Stimulated activated CD4-positive, alpha-beta T cell treated with anti-CD3 and anti-CD28 coated beads, Interleukin-2, amount 100 ng/mL, for 24 hours (primary cell): ENCODE measurements at regions not wholly inside any gene's neighbourhood (a gene's known extent, or its start where the extent isn't known, plus 50 kb on each side); places are given as distances from the start of the nearest gene placed in this dataset.

Experiments used
- DNase-seq, 2 donors: peaks; one replicate each; pipeline ENCODE4 v3.0.0-alpha.2; 2020

DNA sequence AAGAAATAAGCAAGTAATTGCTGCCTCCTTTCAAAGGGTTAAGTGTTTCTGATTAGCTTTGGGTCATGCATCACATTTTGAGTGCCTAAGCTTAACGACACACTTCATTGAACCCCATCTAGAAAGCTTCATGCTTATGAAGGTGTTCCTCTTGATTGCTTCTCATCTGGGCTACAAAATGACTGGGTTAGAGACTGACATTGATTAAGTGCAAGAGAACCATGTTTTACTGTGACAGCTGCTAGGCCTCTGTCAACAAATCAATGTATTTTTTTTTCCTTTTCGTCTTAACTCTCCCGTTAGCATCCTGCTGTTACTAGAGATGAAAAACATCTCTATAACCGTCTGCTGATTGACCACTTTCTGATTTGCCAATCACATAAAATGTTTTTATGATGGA is 725.0 kb downstream of the TLE1 start:
- DNase-seq: no peak

DNA sequence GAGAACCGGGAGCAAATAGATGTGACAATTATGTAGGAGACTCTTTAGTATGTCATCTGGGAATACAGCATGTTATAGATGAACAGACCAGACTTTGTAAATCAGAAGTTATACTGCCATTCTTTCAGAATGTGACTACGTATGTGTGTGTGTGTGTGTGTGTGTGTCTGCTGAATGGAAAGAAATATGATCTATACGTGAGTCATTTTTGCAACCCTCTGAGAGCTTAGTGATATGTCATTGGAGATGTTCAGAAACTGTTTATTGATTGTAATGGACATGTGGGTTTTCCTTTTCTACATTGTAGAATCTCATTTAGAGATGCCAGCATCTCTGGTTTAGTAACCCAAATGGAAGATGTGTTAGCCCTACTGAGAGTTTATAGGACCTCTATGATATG is 731.5 kb downstream of the TLE1 start:
- no peak for DNase-seq

DNA sequence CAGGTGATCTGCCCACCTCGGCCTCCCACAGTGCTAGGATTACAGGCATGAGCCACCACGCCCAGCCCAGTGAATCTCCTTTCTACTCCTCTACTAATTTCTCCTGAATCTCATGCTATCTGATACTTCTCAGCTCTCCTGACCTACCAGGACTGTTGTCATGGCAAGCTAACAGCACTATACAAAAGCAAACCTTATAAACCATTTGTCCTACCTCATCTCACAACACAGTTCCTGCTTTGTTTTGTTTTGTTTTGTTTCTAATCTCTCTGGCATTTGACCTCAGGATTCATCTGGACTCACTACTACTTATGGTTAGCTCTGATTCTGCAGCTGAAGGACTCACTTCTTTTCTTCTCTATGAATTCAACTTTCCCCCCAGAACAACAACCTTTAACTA is 734.8 kb downstream of the TLE1 start:
- no peak for DNase-seq

DNA sequence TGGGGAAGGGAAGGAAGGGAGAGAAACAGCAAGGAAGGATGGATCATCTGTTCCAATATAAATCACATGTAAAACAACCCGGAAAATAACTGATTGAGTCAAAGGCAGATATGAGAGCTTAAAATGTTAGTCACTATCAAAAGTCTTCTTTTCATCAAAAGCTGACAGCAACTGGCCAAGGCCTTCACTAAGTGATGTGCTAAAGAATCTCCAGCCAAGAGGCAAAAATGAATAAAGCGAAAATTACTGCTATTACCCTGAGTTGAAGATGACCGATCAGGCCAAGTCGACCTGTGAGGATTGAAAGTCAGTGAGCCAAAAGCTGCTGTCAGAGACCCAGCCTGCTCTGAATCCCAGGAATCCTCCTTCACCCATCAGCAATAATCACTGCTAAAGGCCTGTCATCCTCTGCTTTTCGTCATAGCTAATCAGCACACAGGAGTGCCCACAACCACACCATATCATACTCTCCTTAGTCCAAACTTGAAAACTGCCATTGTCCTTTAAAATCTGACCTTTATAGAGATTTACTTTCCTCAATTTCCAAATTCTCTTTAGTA is 736.9 kb downstream of the TLE1 start:
- DNase-seq: no peak

DNA sequence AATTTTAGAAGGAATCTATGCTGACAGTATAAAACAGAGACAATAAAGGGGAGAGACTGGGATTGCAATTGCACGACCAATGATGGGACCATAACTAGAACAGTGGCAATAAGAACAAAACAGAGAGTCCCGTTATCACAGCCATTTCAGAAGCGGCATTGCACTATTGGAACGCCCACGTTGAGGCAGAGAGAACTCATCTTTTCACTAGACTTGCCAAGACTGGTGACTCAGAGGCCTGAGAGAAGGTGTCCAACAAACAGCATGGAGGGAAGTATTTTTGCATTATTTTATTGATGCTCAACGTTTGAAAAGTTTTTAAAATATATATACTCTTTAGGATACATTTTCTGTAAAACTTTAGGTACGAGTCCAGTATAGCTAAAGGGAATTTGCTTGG is 737.7 kb downstream of the TLE1 start:
- no peak for DNase-seq

DNA sequence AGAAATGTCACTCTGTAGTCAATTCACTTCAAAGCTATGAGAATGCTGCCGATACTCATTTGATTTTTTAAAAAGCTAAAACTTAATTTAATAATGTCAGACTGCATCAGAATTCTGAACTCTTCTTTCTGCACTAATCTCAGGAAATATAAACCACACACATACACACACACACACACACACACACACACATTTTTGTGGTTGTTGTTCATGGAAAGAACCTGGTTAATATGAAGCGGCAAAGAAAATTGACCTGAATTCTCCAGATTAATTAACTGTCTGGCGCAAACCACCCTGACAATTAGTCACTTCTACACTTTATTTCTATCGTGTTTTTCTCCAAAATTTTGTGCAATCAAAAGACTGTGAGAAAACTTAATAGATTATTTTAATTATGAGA is 740.5 kb downstream of the TLE1 start:
- DNase-seq: no peak

DNA sequence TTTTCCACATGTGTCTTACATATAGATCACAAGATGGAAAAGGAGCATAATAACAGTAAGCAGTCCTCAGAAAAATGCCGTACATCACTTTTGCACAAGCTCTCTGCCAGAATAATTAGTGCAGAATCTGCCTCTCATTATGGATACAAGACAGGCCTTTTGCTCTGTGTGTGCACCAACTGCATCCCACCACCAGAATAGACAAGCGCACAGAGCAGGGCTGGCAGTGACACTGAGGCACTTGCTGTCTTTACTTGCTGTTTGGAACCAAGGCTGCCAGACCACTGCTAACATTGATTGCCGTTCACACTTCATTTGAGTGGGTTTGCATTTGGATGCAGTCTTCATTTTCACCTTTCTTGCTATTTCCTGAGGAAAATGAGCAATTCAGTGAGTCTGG is 741.3 kb downstream of the TLE1 start:
- no peak for DNase-seq

DNA sequence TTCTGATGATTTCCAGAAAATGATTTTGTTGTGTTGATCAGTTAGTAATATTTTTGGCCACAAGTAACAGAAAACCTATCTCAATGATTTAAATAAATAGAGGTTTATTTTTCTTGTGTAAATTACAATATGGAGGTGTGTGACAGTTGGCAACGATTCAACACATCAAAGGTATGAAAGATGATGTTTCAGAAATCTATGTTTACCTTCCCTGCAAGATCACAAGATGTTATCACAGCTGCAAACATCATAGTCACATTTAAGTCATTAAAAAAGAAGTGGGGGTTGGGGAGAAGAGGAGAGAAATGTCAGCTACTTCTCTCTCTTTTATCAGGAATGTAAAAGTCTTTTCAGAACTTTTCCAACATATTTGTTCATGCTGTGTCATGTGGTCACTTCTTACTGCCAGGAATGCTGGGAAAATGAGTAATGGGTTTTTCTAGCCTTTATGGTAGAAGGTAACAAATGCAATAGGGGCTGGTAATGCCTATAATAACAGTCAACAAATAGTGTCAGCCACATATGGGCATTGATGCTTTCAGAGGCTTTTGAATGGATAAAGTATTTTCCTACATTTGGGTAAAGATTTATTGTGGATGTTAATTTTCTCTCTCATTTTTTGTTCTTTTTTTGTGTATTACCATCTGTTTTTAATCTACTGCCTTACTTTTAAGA is 742.7 kb downstream of the TLE1 start:
- DNase-seq: no peak

DNA sequence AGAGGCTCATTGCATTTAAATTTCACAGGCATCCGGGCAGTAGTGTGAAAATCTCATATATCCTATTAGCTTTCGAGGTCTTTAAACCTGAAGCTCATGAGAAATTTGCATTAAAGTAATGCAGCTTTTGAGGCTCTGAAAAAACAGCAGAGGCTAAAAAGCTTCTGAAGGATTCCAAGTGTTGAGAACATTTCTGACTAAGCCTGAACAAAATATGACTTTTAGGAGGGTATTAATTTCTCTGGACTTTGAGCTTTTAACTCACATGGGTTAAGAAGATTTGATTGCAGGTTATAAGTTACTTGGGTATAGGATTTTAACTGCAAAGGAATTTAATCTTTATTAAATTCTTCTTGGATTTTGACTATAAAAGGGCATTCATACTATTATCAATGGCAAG is 743.9 kb downstream of the TLE1 start:
- DNase-seq: no peak

DNA sequence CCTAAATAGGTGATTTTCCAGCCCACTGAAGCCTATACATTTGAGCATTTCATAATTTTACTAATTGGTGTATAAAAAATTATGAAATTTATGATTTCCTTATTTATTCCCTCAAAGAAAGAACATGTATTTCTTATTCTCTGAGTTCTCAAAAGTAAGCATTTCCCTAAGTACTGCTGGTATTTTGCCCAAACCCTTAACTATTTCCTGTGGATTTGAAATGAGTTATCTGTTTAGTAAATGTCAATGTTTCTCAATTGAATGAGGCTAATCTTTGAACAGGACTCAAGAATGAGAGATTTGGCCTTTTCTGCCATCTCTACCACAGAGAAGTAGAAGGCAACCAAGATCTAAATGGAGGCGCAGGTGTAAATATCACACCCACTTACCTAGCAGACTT is 751.7 kb downstream of the TLE1 start:
- DNase-seq: no peak

DNA sequence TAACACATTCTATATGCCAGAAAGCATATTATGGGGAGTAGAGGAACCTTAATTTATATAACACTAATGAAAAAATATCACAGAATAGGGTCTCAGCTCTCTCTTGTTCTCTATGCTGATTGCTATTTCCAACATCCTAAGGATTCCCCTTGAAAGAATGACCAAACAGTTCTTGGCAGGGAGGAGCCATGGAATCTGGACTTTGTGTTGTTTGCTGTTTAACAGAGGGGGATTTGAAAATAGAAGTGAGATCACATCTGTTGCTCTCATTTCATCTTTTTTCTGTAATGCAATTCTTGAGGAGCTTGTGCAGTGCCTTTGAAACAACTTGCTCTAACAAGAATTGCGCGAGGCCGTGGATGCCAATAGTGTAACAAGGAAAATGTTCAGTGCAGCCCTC is 755.3 kb downstream of the TLE1 start:
- no peak for DNase-seq

DNA sequence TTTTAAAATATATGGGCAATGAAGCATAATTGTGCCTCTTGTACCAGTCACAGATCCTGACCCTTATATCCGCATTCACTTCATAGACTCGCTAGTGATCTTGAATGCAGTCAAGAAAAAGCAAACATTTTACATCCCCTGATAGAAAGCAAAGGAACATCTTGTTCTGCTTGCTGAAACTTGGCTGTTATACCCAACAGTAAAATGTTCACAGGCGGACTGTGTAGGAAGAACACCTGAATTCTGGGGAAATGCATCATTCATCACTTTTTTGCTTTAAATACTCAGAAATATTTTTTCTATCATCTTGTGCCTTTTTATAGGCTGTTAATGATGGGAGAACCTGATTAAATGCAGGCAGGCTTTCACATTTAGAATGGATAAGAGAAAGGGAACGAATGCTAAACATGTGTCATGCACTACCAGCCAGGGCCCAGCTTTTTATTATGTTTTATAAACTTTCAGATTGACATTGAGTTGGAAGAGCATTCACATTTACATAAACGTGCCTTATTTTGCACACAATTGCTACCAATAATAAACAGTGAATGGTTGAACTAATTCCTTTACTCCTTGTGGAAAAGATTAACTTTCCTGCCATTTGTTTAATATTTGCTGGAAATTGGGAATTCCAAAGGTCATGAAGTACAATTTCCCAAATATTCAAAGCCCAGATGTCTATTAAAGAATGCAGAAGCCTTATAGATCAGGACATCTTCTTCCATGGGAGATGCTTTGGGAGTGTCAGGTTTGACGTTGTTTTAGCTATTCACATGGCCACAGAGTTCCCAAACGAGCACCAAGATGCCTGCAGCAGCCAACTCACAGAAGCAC is 756.2 kb downstream of the TLE1 start:
- no peak for DNase-seq

DNA sequence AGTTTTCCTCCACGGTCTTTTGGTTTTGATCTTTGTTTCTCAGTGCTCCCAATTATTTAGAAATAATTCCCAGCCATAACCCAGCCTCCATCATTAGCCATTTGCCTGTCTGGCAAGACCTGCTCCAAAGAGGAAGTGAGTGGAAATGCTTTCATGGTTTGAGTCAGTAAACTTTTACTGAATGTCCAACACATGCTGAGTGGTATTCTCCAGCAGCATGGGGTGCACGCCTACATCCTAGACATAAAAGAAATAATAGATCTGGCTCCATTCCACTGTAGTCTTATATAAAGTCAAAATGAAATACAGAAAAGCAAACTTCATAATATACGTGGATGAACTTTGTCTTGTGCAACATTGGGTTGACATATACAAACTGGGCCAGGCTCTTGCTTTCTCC is 757.2 kb downstream of the TLE1 start:
- no peak for DNase-seq

DNA sequence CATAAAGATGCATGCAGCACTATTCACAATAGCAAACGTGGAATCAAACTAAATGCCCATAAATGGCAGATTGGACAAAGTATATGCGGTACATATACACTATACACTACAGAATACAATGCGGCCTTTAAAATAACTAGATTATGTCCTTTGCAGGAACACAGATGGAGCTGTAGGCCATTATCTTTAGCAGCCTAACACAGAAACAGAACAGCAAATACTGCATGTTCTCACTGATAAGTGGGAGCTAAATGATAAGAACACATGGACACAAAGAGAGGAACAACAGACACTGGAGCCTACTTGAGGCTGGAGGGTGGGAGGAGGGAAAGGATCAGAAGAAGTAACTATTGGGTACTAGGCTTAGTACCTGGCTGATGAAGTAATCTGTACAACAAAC is 758.2 kb downstream of the TLE1 start:
- no peak for DNase-seq

DNA sequence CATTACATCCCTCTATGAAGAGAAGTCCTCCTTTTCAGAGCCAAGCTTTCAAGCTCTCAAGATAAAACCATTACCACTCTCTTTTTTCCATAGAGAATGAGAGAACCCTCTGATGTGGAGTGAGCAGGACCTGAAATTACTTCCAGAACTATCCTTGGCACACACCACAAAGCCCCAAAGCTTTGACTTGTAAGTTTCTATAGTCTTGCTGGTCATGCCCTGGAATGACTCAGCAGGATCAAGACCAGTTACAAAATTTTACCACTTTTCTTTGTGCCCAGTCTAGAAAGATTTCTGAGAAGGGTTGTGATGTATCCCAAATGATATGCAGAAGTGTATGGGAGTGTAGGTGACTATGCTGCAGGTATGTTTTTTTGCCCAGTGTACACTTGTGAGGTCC is 760.6 kb downstream of the TLE1 start:
- no peak for DNase-seq

DNA sequence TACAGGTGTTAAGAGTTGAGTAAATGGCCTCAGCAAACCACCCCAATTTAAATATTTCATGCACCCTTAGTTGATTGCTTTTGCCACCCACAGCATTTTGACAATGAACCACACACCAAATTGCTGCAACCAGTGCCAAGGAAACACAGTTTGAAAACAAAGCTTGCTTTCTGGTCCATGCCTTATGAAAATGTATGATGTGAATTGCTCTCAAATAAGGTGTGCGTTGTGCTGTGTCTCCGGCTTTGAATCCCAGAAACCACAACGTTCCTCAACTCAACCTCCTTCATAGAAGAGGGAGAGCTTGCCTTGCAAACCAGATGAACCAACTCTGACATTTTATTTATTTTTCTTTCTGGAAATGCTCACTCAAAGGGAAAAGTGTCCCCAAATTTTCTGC is 762.7 kb downstream of the TLE1 start:
- no peak for DNase-seq

DNA sequence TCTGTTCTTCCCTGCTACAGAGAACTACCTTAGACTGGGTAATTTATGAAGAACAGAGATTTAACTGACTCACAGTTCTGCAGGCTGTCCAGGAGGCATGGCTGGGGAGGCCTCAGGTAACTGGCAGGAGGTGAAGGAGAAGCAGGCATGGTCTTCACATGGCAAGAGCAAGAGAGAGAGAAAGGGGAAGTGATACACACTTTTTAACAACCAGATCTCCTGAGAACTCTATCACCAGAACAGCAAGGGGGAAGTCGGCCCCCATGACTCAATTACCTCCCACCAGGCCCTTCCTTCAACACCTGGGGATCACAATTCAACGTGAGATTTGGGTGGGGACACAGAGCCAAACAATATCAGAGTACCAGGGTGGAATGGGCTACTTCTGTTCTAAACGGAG is 766.8 kb downstream of the TLE1 start:
- DNase-seq: no peak

DNA sequence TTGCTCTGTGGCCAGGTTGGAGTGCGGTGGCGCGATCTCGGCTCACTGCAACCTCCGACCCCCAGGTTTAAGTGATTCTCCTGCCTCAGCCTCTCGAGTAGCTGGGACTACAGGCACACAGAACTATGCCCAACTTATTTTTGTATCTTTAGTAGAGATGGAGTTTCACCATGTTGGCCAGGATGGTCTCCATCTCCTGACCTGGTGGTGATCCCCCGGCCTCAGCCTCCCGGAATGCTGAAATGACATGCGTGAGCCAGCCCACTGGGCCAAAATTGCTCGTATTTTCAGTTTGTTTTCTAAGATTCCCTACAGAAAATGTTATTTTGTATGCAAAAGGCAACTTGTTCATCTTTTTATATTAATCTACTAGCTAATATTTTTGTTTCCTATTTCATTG is 782.6 kb downstream of the TLE1 start:
- no peak for DNase-seq

DNA sequence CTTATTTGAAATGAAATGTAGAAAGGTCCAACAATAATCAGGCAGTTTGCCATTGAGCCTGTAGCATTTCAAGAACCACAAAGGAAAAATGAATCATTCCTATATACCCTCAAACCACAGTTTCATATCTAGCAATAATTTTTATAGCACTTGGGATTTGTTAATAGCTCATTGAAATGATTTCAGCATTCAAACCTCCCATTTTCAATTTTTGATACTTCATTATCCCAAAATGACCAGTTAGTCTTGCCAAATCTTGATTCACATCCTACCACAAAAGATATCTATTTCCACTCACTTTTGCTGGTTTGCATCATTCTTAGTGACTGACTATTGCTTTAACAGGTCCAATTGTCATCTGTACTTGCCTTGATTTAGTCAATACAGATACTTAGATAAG is 790.1 kb downstream of the TLE1 start:
- DNase-seq: no peak

DNA sequence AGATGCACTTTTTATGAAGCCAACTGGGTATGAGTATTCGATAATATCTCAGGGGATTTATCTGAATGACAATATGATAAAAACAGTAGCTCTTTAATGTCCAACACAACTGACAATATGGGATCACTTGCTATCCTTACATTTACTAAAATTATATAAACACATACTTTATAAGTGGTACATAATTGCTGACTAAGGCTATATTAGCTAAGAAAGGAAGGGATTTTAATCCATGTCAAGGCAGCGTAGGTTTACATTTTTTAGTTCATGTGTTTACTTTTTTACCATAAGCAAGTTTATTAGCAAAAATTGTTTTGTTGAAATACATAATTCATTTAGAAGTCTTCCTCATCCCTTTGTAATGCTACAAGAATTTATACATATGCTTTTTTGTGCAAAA is 796.2 kb downstream of the TLE1 start:
- no peak for DNase-seq

DNA sequence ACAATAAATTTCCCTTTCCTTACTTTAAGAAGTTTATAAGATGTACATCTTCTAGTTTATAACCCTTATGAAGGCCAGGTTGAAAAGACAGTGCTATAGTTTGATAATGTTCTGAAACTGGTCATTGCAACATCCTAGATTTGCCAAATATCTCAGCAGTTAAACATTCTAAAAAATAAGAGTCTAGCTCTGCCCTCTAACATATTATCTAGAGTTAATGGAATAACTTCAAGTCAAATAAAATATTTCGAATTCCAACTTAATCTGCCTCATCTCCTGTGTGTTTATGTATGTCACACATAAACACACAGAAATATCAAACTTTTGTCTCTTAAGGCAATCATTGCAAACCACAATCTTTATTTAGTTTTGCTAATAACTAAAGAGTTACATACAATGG is 796.6 kb downstream of the TLE1 start:
- DNase-seq: no peak

DNA sequence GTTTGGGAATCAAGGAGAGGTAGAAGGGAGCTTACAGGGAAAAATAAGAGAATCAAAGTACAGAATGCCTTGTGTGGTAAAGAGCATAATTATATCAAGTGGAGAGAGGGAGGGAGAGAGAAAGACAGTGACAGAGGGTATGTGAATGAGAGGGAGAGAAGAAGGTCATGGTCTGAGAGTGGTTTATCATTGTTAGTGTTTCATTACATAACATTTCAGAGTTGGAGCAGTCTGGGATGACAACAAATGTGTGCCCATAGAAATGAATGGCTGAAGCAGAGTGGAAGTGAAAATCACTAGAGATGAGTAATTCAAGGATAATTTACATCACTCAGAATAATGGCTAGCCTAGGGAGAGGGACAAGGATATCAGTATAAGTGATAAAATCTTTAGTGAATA is 799.2 kb downstream of the TLE1 start:
- no peak for DNase-seq

DNA sequence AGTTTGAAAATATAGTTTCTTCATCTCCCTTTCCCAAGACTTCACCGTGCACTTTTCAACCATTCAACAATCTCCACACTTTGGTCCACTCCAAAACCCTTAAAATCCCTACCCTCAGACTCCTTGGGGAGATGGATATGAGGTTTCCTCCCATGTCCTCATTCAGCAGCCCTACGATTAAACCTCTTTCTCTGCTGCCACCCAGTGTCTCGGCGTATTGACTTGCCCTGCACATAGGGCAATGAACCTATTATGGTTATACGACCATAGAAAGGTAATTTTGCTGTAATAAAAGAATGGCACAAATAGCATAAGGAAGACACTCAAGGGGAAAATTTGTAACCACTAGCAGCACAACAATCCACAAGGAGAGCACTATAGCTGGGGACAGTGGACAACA is 803.5 kb downstream of the TLE1 start:
- DNase-seq: no peak

DNA sequence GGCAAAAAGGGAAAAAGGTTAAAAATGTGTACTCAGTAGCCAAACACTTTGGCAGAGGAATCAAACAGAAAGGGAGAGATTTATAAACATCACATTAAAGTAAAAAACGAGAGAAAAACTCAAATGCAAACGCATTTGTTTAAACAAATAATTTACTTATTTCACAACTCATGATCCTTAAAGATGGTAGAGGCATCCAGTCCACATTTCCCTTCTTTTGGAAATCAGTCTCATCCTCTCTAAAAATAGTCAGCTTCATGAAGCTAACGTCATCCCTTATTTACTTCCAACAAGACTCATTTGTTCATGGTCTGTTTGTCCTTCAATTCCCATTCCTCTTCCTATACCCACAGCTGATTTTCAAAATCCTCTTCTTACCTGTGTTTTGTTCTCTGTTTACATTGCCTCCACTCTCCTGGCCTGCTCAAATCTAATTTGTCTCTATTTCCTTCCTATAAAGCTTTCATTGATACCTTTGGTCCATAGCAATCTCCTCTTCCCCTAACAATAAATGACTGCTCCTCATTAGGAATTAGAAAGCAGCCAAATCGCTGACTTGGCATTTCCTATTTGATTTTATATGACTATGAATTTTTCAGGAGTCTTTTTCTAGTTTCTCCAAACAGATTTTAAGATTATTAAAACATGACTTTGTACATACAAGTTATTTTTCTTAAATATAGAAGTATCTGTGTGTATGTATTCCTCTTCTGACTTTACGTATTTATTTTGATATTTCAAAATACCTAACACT is 805.3 kb downstream of the TLE1 start:
- no peak for DNase-seq
